Lung (tissue), 11 donors: ENCODE measurements at regions not wholly inside any gene's neighbourhood (a gene's known extent, or its start where the extent isn't known, plus 50 kb on each side); places are given as distances from the start of the nearest gene placed in this dataset.

Experiments
- ATAC-seq: fragments of 200-7000 bp; cut with Tn5 transposase; one replicate; pipeline ENCODE4 v1.9.1; 2020; ENCODE audit warnings: moderate number of reproducible peaks; ENCODE audit not compliant: insufficient read depth, low FRiP score
- DNase-seq, 3 donors: peaks; one replicate each; pipeline ENCODE4 v3.0.0-alpha.2; 2013 to 2017
- H3K27ac ChIP-seq, 2 donors: one replicate each; pipeline ENCODE4 v1.5.1; 2013; ENCODE audit warnings: mild to moderate bottlenecking in 2 of 2, moderate library complexity in 2 of 2, control low read depth in 1 of 2, inconsistent platforms in 1 of 2, low read depth in 1 of 2, low read length in 1 of 2
- H3K27me3 ChIP-seq, 3 donors: one replicate each; pipeline ENCODE4 v1.5.1; 2013; ENCODE audit warnings: low read length in 2 of 3; ENCODE audit not compliant: control insufficient read depth in 3 of 3, insufficient read depth in 3 of 3
- H3K36me3 ChIP-seq, 4 donors: one replicate each; pipeline ENCODE4 v1.5.1; 2013; ENCODE audit warnings: low read length in 4 of 4, mild to moderate bottlenecking in 1 of 4, moderate library complexity in 1 of 4; ENCODE audit not compliant: control insufficient read depth in 4 of 4, insufficient read depth in 4 of 4
- H3K4me1 ChIP-seq, 5 donors: one replicate each; pipeline ENCODE4 v1.5.1; 2013; ENCODE audit warnings: low read length in 5 of 5, mild to moderate bottlenecking in 2 of 5, moderate library complexity in 1 of 5; ENCODE audit not compliant: control insufficient read depth in 5 of 5, insufficient read depth in 5 of 5
- H3K4me3 ChIP-seq: one replicate; pipeline ENCODE4 v1.5.1; 2013; ENCODE audit warnings: mild to moderate bottlenecking, control low read depth, moderate library complexity
- H3K9ac ChIP-seq, 2 donors: one replicate each; pipeline ENCODE4 v1.5.1; 2013; ENCODE audit warnings: low read length in 2 of 2, control low read depth in 1 of 2; ENCODE audit not compliant: insufficient read depth in 1 of 2
- H3K9me3 ChIP-seq, 4 donors: one replicate each; pipeline ENCODE4 v1.5.1; 2013; ENCODE audit warnings: low read length in 3 of 4, mild to moderate bottlenecking in 1 of 4, moderate library complexity in 1 of 4; ENCODE audit not compliant: control insufficient read depth in 4 of 4, insufficient read depth in 3 of 4
- WGBS, 2 donors: extraction: QIAGEN DNeasy Blood & Tissue Kit; methylation state at CpG; one replicate each; pipeline ENCODE4 v1.1.7; 2013; 5-methylcytosine and 5-hydroxymethylcytosine counted together
- TF ChIP-seq, protein P1 (sequence below): IDR thresholded peaks from 2 replicates; pipeline ENCODE4 v1.5.1; 2012; ENCODE audit warnings: mild to moderate bottlenecking; ENCODE audit errors: control extremely low read depth, extremely low read depth
- donor health status: control.
- donor health status: control.
- donor health status: Bipolar disorder and iron deficiency.
- donor health status: healthy.
- donor health status: DM: yes; HTN: yes; CAD: no.

DNA sequence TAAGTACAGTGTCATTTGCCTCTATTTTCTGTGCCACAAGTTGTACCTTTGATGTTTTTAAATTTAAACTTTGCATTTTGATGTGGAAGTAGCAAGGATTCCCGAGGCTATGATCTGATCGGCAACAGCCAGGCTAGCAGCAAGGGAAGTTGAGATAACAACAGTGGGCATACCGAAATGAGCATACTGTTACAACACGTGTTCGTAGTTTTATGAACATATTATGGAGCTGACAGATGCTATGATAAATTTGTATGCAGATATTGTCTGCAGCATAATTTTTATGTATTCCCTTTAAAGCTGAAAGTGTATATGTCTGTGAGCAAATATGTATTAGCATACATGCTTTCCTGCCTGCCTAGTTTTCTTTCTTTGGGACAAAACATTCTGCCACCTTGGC lies 306.1 kb downstream of the PCDH7 start:
- DNase-seq (no peak), ATAC-seq (no peak)
- TF ChIP-seq, protein P1, sequence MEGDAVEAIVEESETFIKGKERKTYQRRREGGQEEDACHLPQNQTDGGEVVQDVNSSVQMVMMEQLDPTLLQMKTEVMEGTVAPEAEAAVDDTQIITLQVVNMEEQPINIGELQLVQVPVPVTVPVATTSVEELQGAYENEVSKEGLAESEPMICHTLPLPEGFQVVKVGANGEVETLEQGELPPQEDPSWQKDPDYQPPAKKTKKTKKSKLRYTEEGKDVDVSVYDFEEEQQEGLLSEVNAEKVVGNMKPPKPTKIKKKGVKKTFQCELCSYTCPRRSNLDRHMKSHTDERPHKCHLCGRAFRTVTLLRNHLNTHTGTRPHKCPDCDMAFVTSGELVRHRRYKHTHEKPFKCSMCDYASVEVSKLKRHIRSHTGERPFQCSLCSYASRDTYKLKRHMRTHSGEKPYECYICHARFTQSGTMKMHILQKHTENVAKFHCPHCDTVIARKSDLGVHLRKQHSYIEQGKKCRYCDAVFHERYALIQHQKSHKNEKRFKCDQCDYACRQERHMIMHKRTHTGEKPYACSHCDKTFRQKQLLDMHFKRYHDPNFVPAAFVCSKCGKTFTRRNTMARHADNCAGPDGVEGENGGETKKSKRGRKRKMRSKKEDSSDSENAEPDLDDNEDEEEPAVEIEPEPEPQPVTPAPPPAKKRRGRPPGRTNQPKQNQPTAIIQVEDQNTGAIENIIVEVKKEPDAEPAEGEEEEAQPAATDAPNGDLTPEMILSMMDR: no peak
- Histone ChIP-seq H3K27ac (no peak overlapping the region), H3K9me3 (no peaks in the 10 kb centered on the region), H3K27me3 (no peaks in the 10 kb centered on the region), H3K4me1 (peaks cover 0 to 3% (median 0%) of the 10 kb centered on the region in 5 donors), H3K36me3 (no peaks in the 10 kb centered on the region), H3K9ac (no peak overlapping the region), H3K4me3 (no peak overlapping the region)
- WGBS, 2 donors: 86 to 88% methylated on average over 5 of the region's 5 CpGs

DNA sequence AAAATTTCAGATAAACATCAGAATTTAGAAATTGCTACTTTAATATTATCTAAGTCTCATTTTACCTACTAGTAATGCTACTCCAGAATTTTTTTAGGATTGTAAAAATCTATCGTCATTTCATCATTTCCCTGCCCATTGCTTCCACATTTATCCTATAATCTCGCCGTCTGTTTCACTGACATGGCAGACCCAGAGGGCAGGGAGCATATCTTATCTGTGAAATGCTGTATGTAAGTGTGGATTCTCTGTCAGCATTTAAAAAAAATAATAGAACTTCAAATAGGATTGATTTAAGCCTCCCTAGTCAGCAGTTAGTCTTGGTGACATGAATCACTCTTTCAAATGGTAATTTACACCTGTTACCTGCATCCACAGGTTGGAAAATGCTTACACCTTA lies 314.4 kb downstream of the PCDH7 start:
- Histone ChIP-seq H3K4me3 (no peak overlapping the region), H3K9me3 (no peaks in the 10 kb centered on the region), H3K4me1 (no peaks in the 10 kb centered on the region), H3K27me3 (no peaks in the 10 kb centered on the region), H3K27ac (no peak overlapping the region), H3K36me3 (no peaks in the 10 kb centered on the region), H3K9ac (no peak overlapping the region)
- 82 to 90% methylated on average over 3 of the region's 3 CpGs for WGBS, 2 donors
- no peak for ATAC-seq
- DNase-seq: no peak
- TF ChIP-seq, protein P1: no peak

DNA sequence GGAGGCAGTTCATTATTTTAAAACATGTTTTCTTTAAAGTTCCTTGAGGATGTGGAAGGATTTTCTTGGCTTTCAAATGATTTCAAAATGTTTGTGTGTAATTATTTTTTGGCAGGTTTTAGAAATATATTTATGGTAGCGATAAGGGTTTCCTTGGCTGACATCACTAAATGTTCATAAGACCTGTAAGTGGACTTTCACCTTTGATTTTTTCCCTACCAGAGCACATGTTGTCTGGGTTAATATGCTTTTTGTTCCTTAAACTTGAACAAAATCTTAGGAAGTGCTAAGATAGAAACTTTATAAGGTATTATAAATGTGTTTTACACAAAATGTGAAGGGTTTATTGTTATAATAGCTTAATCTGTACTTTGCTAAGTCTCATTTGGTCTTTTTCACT lies 315.6 kb downstream of the PCDH7 start:
- no peaks in the 10 kb centered on the region for H3K27me3 ChIP-seq
- WGBS, 2 donors: 85 to 90% methylated on average over 1 of the region's 1 CpG
- H3K4me1 ChIP-seq: no peaks in the 10 kb centered on the region
- no peak overlapping the region for H3K4me3 ChIP-seq
- H3K9ac ChIP-seq: no peak overlapping the region
- no peaks in the 10 kb centered on the region for H3K9me3 ChIP-seq
- H3K27ac ChIP-seq: no peak overlapping the region
- TF ChIP-seq, protein P1: no peak
- ATAC-seq (no peak), DNase-seq (no peak)
- no peaks in the 10 kb centered on the region for H3K36me3 ChIP-seq

DNA sequence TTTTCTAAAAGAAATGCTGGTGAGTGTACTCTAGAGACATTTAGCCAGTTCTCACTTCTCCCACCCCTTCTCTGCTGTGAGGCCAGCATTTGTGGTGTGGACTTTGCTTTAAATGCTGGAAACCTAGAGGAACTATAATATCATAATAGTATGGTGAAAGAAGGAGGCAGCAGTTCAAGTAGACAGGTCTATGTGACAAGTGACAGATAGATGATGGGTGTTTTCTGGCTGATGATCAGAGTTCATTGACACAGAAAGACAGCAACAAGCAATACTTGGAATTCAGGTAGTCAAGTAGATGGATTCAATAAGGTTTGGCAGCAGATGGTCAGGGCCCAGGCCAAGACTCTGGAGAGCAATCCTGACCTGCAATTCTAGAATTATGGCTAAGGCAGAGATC lies 317.5 kb downstream of the PCDH7 start:
- Histone ChIP-seq H3K27me3 (no peaks in the 10 kb centered on the region), H3K9me3 (no peaks in the 10 kb centered on the region), H3K4me1 (no peaks in the 10 kb centered on the region), H3K4me3 (no peak overlapping the region), H3K27ac (no peak overlapping the region), H3K9ac (no peak overlapping the region), H3K36me3 (no peaks in the 10 kb centered on the region)
- TF ChIP-seq, protein P1: no peak
- ATAC-seq: no peak
- no peak for DNase-seq
